AG10803 (cell line): ENCODE measurements at regions not wholly inside any gene's neighbourhood (a gene's known extent, or its start where the extent isn't known, plus 50 kb on each side); places are given as distances from the start of the nearest gene placed in this dataset.

Experiments
- DNase-seq: peaks from one replicate; pipeline ENCODE4 v3.0.0; 2010; ENCODE audit warnings: low read depth
- H3K4me3 ChIP-seq: 2 replicates; pipeline ENCODE4 v1.5.1; 2011; ENCODE audit warnings: mild to moderate bottlenecking, low read length, control low read depth
- TF ChIP-seq, protein P1 (sequence below): conservative IDR thresholded peaks from 2 replicates; pipeline ENCODE4 v1.5.1; 2011; ENCODE audit warnings: mild to moderate bottlenecking, low read length, control low read depth, inconsistent platforms

DNA sequence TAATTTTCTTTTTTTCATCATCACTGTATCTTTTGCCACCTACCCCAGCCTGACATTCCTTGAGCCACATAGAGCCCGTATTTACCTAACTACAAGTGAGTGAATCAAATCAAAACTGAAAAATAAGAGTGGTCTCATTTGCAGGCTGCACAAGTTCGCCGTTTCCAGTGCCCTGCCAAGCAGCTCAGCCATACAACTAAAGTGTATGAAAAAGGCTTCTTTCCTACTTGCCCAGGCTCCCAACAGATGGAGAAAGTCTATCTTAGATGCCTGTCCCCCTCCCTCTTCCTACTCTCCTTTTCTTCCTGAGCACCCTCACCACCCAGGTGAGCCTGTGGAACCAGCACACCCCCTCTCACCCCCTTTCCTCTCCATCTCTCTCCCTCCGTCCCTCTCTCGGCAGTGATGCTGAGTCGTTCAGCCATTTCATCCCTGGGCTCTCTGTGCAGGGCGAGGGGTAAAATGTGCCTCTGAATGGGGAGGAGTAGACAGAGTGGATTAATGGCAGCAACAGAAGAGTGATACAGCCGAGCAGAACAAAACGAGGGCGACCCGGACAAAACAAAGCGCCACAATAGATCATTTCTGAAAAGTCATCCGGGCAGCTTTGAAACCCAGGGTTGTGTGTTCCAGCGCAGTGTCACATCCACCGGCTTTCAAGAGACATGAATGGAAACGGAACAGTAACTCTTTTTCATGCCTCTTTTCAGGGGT lies 65.0 kb upstream of the POU3F3 start:
- no peak for DNase-seq
- TF ChIP-seq, protein P1, sequence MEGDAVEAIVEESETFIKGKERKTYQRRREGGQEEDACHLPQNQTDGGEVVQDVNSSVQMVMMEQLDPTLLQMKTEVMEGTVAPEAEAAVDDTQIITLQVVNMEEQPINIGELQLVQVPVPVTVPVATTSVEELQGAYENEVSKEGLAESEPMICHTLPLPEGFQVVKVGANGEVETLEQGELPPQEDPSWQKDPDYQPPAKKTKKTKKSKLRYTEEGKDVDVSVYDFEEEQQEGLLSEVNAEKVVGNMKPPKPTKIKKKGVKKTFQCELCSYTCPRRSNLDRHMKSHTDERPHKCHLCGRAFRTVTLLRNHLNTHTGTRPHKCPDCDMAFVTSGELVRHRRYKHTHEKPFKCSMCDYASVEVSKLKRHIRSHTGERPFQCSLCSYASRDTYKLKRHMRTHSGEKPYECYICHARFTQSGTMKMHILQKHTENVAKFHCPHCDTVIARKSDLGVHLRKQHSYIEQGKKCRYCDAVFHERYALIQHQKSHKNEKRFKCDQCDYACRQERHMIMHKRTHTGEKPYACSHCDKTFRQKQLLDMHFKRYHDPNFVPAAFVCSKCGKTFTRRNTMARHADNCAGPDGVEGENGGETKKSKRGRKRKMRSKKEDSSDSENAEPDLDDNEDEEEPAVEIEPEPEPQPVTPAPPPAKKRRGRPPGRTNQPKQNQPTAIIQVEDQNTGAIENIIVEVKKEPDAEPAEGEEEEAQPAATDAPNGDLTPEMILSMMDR, result no peak
- H3K4me3 ChIP-seq, result no peak overlapping the region

DNA sequence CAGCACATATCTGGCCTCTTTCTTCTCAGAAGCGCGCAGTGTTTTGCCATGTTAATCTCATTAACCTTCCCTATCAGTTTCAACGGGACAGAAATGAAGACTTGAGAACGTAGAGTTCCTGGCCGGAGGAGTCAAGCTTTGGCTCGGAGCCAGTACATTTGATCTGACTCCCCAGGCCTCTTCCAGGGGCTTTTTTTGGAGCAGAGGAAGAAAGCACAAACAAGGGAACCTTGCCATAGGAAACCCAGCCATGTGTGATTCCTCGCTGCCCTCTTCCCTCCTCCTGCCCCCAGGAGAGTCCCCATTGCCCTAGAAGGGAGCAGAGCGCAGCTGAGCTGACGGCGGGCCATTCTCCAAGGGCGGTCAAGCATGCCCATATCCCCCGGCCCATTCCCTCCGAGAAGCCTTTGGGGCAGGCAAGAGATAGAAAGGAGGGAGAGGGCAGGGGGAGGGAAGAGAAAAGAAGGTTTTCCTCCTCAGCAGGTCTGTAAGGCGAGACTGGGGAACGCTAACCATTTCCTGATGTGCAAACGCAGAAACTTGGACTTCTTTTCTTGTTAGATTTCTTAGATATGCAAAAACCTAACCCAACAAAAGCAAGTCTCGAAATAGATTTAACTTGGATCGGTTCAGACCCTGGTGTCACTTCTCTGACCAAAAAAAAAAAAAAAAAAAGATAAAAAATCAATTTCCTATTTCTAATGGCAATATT lies 63.7 kb upstream of the POU3F3 start:
- no peak overlapping the region for H3K4me3 ChIP-seq
- TF ChIP-seq, protein P1, result no peak
- DNase-seq, result peak; percentile 13

DNA sequence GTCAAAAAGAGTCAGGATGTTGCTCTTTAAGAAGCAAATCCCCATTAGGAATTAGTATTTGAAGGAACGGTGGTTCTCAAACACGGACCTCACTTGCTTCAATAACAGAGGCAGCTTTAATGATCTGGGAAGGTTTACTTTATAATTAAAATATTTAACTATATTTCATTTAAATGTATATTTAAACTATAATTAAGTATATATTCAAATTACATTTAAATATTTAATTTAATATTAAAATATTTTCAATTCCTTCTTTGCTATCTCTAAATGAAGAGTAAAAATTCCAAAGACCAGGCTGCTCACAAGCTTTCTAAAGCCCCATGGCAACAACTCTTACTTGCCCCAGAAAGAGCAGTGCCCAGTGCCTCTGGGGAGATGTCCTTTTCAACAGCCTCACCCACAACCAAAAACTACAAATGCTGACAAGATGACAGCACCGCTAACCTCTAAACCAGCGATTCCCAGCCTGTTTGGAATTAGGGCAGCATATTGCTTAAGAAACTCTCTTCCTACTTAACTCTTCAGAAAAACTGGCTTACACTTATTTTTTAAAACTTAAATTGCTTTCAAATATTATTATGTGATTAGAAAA lies 62.9 kb upstream of the POU3F3 start:
- peak; percentile 39 for DNase-seq
- TF ChIP-seq, protein P1, result no peak
- H3K4me3 ChIP-seq, result no peak overlapping the region

DNA sequence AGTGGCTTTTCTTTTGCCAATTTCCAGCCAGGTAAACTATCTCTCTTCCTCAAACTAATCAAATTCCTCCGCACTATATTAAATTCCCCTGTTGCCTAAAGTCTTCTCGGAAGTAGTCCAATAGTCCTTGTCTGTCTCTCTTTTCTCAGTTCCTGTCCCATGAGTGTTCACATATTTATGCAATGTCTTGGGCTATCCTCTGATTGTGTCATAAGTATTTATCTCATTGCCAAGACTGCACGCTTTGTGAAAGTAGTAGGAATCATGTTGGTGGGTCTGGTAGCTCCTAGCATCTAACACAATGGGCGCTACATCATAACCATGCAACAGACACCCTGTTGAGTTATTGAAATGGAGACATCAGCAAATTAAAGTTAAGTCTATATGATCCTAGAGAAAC lies 59.9 kb upstream of the POU3F3 start:
- TF ChIP-seq, protein P1, result no peak
- peak; percentile 73 for DNase-seq
- H3K4me3 ChIP-seq, result no peak overlapping the region

DNA sequence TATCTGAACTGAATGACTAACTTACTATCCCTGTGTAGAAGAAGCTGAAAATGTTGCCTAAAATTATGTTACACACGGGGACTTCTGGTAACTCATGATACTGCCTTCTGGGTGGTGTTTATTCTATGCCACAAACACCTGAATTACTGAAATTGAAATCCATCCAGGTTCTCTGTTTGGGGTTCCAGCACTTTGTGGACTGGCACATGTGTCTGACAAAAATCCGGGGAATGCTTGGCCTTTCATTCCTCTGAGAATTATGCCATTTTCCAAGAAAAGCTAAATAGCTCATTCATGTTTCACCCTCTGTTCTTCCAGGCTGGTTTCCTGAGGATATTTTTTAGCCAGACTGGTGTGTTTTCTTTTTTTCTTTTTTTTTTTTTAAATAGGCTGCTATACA lies 59.5 kb upstream of the POU3F3 start:
- H3K4me3 ChIP-seq, result no peak overlapping the region
- peak; percentile 55 for DNase-seq
- TF ChIP-seq, protein P1, result no peak
